GM23338 (cell line): ENCODE measurements at regions not wholly inside any gene's neighbourhood (a gene's known extent, or its start where the extent isn't known, plus 50 kb on each side); places are given as distances from the start of the nearest gene placed in this dataset.

Experiments used
- ATAC-seq: fragments of 200-7000 bp; cut with Tn5 transposase; 3 replicates; pipeline ENCODE4 v1.9.1; 2020
- DNase-seq: peaks from one replicate; pipeline ENCODE4 v3.0.0-alpha.2; 2015; ENCODE audit warnings: low spot score
- H2AFZ ChIP-seq: fragments of 200-600 bp; sonication (generic); 2 replicates; pipeline ENCODE4 v1.8.0; 2016; ENCODE audit warnings: antibody characterized with exemption, mild to moderate bottlenecking, moderate library complexity
- H3F3A ChIP-seq: fragments of 200-600 bp; sonication (generic); replicated peaks from 2 replicates; pipeline ENCODE4 v1.8.0; 2017; ENCODE audit warnings: antibody characterized with exemption, mixed run types, low read depth
- H3K27ac ChIP-seq: fragments of 200-600 bp; sonication (generic); 2 replicates; pipeline ENCODE4 v1.6.1; 2016; ENCODE audit warnings: low read depth
- H3K27me3 ChIP-seq: fragments of 200-600 bp; sonication (generic); 2 replicates; pipeline ENCODE4 v1.8.0; 2016; ENCODE audit warnings: mild to moderate bottlenecking, mixed run types, moderate library complexity; ENCODE audit not compliant: insufficient read depth
- H3K36me3 ChIP-seq: fragments of 200-600 bp; sonication (generic); 2 replicates; pipeline ENCODE4 v1.8.0; 2016; ENCODE audit warnings: mild to moderate bottlenecking; ENCODE audit not compliant: insufficient read depth
- H3K4me1 ChIP-seq: fragments of 200-600 bp; sonication (generic); 2 replicates; pipeline ENCODE4 v1.8.0; 2016; ENCODE audit warnings: mild to moderate bottlenecking, moderate library complexity; ENCODE audit not compliant: insufficient read depth
- H3K4me2 ChIP-seq: fragments of 200-600 bp; sonication (generic); 2 replicates; pipeline ENCODE4 v1.7.1; 2017; ENCODE audit warnings: mixed run types
- H3K4me3 ChIP-seq: fragments of 200-600 bp; sonication (generic); 2 replicates; pipeline ENCODE4 v1.6.1; 2016; ENCODE audit warnings: mixed run types
- H3K79me2 ChIP-seq: fragments of 200-600 bp; sonication (generic); replicated peaks from 2 replicates; pipeline ENCODE4 v1.8.0; 2017; ENCODE audit warnings: mild to moderate bottlenecking; ENCODE audit not compliant: insufficient read depth
- H3K9me2 ChIP-seq: fragments of 200-600 bp; sonication (generic); 2 replicates; pipeline ENCODE4 v1.8.0; 2017; ENCODE audit not compliant: insufficient read depth
- H4K20me1 ChIP-seq: fragments of 200-600 bp; sonication (generic); replicated peaks from 2 replicates; pipeline ENCODE4 v1.8.0; 2017; ENCODE audit warnings: mild to moderate bottlenecking; ENCODE audit not compliant: insufficient read depth
- H3K27ac Mint-ChIP-seq: 2 replicates; pipeline ENCODE4 v1.8.0; 2020; ENCODE audit warnings: inconsistent platforms, mild to moderate bottlenecking, moderate library complexity, mixed read lengths
- H3K27me3 Mint-ChIP-seq: 3 replicates; pipeline ENCODE4 v1.8.0; 2022; ENCODE audit warnings: low read depth, mild to moderate bottlenecking, moderate library complexity, mixed read lengths, inconsistent platforms; ENCODE audit not compliant: insufficient read depth, poor library complexity
- H3K36me3 Mint-ChIP-seq: 3 replicates; pipeline ENCODE4 v1.8.0; 2021; ENCODE audit warnings: low read depth, mild to moderate bottlenecking, inconsistent platforms, moderate library complexity, mixed read lengths
- H3K4me1 Mint-ChIP-seq: 3 replicates; pipeline ENCODE4 v1.8.0; 2020; ENCODE audit warnings: mild to moderate bottlenecking, inconsistent platforms, mixed read lengths
- H3K4me3 Mint-ChIP-seq: 3 replicates; pipeline ENCODE4 v1.8.0; 2021; ENCODE audit warnings: moderate library complexity, mild to moderate bottlenecking, inconsistent platforms, mixed read lengths
- H3K9me3 Mint-ChIP-seq: 3 replicates; pipeline ENCODE4 v1.8.0; 2020; ENCODE audit warnings: moderate library complexity, mild to moderate bottlenecking, inconsistent platforms, mixed read lengths
- JUNB ChIP-seq: IDR thresholded peaks from one replicate; pipeline ENCODE4 v1.6.1; 2016; ENCODE audit warnings: antibody characterized with exemption; ENCODE audit not compliant: unreplicated experiment
- NANOG ChIP-seq: IDR thresholded peaks from 2 replicates; pipeline ENCODE4 v1.6.1; 2016; ENCODE audit warnings: antibody characterized with exemption, borderline replicate concordance
- POLR2AphosphoS5 ChIP-seq: IDR thresholded peaks from 2 replicates; pipeline ENCODE4 v1.6.1; 2016; ENCODE audit warnings: antibody characterized with exemption, low read depth
- STAT1 ChIP-seq: IDR thresholded peaks from one replicate; pipeline ENCODE4 v1.6.1; 2016; ENCODE audit warnings: antibody characterized with exemption; ENCODE audit not compliant: unreplicated experiment
- TF ChIP-seq, protein P1 (sequence below): IDR thresholded peaks from one replicate; pipeline ENCODE4 v1.6.1; 2018; ENCODE audit warnings: antibody characterized with exemption; ENCODE audit not compliant: unreplicated experiment
- TF ChIP-seq, protein P2 (sequence below): fragments of 250-450 bp; sonication (Bioruptor Pico); IDR thresholded peaks from 2 replicates; pipeline ENCODE4 v1.5.0; 2020; ENCODE audit warnings: mild to moderate bottlenecking, moderate library complexity

DNA sequence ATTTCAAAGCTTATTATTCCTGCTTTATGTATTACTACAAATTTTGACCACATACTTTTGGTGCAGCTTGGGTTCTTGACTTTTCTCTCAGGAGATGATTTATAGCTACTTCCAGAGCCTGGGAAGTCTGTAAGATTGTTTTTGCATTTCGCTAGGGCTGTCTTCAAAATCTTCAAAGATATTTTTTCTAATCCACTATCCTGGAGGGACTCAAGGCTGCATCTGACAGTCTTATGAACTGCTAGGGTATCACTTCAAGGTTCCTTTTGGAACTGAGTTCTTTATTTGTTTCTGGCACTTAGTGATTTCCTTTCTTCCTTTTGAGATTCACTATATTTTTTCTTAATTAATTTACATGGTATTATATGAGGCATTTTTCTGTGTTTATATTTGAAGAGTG, 90.0 kb upstream of the LYPLAL1 start:
- no peak for TF ChIP-seq STAT1
- TF ChIP-seq, protein P1, sequence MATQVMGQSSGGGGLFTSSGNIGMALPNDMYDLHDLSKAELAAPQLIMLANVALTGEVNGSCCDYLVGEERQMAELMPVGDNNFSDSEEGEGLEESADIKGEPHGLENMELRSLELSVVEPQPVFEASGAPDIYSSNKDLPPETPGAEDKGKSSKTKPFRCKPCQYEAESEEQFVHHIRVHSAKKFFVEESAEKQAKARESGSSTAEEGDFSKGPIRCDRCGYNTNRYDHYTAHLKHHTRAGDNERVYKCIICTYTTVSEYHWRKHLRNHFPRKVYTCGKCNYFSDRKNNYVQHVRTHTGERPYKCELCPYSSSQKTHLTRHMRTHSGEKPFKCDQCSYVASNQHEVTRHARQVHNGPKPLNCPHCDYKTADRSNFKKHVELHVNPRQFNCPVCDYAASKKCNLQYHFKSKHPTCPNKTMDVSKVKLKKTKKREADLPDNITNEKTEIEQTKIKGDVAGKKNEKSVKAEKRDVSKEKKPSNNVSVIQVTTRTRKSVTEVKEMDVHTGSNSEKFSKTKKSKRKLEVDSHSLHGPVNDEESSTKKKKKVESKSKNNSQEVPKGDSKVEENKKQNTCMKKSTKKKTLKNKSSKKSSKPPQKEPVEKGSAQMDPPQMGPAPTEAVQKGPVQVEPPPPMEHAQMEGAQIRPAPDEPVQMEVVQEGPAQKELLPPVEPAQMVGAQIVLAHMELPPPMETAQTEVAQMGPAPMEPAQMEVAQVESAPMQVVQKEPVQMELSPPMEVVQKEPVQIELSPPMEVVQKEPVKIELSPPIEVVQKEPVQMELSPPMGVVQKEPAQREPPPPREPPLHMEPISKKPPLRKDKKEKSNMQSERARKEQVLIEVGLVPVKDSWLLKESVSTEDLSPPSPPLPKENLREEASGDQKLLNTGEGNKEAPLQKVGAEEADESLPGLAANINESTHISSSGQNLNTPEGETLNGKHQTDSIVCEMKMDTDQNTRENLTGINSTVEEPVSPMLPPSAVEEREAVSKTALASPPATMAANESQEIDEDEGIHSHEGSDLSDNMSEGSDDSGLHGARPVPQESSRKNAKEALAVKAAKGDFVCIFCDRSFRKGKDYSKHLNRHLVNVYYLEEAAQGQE = no peak
- TF ChIP-seq NANOG = no peak
- TF ChIP-seq, protein P2, sequence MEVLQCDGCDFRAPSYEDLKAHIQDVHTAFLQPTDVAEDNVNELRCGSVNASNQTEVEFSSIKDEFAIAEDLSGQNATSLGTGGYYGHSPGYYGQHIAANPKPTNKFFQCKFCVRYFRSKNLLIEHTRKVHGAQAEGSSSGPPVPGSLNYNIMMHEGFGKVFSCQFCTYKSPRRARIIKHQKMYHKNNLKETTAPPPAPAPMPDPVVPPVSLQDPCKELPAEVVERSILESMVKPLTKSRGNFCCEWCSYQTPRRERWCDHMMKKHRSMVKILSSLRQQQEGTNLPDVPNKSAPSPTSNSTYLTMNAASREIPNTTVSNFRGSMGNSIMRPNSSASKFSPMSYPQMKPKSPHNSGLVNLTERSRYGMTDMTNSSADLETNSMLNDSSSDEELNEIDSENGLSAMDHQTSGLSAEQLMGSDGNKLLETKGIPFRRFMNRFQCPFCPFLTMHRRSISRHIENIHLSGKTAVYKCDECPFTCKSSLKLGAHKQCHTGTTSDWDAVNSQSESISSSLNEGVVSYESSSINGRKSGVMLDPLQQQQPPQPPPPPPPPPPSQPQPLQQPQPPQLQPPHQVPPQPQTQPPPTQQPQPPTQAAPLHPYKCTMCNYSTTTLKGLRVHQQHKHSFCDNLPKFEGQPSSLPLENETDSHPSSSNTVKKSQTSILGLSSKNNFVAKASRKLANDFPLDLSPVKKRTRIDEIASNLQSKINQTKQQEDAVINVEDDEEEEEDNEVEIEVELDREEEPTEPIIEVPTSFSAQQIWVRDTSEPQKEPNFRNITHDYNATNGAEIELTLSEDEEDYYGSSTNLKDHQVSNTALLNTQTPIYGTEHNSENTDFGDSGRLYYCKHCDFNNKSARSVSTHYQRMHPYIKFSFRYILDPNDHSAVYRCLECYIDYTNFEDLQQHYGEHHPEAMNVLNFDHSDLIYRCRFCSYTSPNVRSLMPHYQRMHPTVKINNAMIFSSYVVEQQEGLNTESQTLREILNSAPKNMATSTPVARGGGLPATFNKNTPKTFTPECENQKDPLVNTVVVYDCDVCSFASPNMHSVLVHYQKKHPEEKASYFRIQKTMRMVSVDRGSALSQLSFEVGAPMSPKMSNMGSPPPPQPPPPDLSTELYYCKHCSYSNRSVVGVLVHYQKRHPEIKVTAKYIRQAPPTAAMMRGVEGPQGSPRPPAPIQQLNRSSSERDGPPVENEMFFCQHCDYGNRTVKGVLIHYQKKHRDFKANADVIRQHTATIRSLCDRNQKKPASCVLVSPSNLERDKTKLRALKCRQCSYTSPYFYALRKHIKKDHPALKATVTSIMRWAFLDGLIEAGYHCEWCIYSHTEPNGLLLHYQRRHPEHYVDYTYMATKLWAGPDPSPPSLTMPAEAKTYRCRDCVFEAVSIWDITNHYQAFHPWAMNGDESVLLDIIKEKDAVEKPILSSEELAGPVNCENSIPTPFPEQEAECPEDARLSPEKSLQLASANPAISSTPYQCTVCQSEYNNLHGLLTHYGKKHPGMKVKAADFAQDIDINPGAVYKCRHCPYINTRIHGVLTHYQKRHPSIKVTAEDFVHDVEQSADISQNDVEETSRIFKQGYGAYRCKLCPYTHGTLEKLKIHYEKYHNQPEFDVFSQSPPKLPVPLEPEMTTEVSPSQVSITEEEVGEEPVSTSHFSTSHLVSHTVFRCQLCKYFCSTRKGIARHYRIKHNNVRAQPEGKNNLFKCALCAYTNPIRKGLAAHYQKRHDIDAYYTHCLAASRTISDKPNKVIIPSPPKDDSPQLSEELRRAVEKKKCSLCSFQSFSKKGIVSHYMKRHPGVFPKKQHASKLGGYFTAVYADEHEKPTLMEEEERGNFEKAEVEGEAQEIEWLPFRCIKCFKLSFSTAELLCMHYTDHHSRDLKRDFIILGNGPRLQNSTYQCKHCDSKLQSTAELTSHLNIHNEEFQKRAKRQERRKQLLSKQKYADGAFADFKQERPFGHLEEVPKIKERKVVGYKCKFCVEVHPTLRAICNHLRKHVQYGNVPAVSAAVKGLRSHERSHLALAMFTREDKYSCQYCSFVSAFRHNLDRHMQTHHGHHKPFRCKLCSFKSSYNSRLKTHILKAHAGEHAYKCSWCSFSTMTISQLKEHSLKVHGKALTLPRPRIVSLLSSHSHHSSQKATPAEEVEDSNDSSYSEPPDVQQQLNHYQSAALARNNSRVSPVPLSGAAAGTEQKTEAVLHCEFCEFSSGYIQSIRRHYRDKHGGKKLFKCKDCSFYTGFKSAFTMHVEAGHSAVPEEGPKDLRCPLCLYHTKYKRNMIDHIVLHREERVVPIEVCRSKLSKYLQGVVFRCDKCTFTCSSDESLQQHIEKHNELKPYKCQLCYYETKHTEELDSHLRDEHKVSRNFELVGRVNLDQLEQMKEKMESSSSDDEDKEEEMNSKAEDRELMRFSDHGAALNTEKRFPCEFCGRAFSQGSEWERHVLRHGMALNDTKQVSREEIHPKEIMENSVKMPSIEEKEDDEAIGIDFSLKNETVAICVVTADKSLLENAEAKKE = no peak
- TF ChIP-seq POLR2AphosphoS5 = no peak
- TF ChIP-seq JUNB = no peak
- Mint-ChIP-seq H3K36me3 (no peaks in the 10 kb centered on the region), H3K4me1 (peaks cover 3% of the 10 kb centered on the region; the same call in 2 of the 3 replicates), H3K27me3 (no peaks in the 10 kb centered on the region), H3K27ac (no peak overlapping the region), H3K4me3 (no peak overlapping the region), H3K9me3 (no peaks in the 10 kb centered on the region)
- H3K4me2 ChIP-seq = no peak overlapping the region
- no peak overlapping the region for H3K4me3 ChIP-seq
- H3F3A ChIP-seq = no peaks in the 10 kb centered on the region
- H3K9me2 ChIP-seq = no peaks in the 10 kb centered on the region
- DNase-seq (no peak), ATAC-seq (no peak)
- H2AFZ ChIP-seq = no peak overlapping the region
- no peaks in the 10 kb centered on the region for H3K27me3 ChIP-seq
- H3K27ac ChIP-seq = no peak overlapping the region
- H3K36me3 ChIP-seq = no peaks in the 10 kb centered on the region
- no peaks in the 10 kb centered on the region for H3K4me1 ChIP-seq
- H3K79me2 ChIP-seq = no peaks in the 10 kb centered on the region
- no peaks in the 10 kb centered on the region for H4K20me1 ChIP-seq
